GM18507 (cell line): ENCODE measurements at regions not wholly inside any gene's neighbourhood (a gene's known extent, or its start where the extent isn't known, plus 50 kb on each side); places are given as distances from the start of the nearest gene placed in this dataset.
"Not testable (repeated sequence)": the region's sequence is repeated elsewhere in the genome, so short reads cannot be mapped to it uniquely, and the experiment has no call there.

Experiments
- DNase-seq: peaks from one replicate; pipeline ENCODE4 v3.0.0; 2011; ENCODE audit warnings: low read depth; ENCODE audit not compliant: insufficient read length; ENCODE audit errors: extremely low spot score
- FAIRE-seq: peaks from 2 replicates; lab custom pipeline; 2011; peaks lifted over from hg19 to GRCh38; lab: Jason Lieb, UNC

DNA sequence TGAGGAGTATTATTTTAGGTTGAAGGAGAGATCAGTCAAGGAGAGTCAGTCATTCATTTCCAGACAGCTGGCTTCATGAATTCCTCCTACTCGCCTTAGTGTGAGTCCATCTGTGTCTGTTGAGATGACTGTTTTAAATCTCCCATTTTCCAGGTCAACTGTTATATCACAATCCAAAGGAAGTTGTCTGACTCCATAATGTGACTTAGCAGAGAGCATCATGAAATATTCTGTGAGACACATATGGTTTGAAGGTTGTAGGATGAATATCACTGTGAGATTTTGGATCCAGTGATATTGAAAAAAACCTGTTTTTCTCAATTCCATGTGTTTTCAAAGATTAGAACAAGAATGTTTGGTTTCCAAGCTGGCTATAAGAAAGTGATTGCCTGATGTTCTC, 530.2 kb upstream of the MAN1A1 start:
- DNase-seq (no peak), FAIRE-seq (no peak)

DNA sequence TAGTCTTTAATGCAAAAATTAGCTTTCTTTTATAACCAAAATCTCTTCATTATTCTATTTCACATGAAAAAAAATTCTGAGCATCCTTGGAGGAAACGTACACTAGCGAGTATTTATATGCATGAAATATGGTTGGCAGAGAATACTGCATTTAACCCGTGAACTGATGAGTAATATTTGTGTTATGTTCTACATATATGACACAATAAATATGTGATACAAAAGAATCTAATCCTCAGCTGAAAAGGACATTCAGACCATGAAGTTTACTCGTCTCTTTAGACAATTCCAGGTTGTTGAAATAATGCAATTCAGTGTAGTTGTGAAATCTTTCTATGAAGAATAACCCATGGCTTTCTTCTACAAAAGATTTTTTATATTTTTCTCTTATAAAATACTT, 524.8 kb upstream of the MAN1A1 start:
- FAIRE-seq (no peak), DNase-seq (no peak)

DNA sequence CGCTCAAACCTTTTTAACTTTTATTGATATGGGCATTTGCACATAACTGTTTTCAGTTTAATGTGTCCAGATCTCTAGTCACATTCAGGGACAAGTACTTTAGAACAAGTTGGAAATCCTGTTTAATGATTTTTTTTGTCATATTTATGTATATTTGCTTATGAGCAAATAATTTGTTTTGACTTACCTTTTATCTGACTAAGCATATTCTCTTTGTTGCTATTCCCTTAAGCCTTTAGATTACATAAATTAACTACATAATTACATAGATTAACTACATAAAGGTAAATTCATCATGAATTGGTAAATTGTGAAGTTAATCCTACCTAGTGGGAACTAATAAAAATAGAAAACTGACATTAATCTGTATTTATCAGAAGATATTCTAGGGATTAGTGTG, 523.5 kb upstream of the MAN1A1 start:
- FAIRE-seq (no peak), DNase-seq (no peak)

DNA sequence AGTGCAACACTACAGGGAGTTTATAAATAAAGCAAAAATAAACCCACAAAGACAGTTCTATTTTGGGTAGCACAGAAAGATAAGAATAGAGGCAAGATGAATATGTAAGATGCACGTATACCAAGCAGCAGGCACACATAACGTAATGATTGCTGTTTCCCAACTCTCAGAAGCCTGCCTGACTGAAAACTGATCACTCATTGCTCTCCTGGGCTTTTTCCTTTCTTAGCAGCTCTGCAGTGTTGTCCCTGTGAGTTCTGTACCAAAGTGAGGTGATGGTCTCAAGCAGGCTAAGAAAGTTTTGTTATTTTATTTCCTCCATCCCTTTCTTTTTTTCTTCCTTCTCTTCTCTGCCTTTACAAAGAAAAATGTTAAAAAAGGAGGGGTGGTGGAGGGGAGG, 522.0 kb upstream of the MAN1A1 start:
- FAIRE-seq, result no peak
- DNase-seq, result no peak

DNA sequence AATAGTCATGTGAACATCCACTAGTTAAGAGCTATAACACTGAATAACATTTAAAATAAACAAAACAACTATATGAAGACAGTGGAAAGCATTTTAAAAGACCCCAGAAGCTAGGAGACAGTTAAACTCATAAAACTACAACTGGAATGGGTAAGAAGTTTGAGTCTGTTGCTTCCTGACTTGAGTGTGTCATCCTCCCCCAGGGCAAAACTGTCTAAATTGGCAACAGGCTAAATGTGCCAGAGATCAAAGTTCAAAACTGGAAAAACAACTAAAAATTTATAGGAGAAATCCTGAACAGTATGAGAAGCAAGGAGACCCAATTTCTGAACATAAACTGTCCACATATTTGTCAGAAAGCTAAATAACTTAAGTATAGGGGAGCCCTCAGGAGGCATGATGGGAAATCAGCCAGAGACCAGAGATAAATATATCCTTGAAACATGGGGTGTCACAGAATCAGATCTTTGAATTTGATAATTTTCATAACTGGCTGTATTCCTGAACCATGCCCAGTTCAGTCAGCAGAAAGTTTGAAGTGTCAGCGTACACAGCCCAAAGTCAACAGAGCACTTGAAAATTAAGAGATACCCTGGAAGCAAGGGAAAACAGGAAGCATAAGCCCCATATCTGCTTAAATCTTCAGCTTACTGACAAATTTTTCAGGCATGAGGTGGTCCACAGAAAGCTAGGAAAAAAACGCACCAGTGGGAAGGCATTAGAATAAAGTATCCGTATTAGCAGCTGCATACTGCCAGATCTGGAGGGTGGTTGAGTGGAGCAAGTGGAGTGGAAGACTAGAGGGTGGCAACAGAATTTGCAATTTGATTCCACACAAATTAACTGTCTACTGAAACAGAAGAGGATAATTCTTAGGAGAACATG, 516.1 kb upstream of the MAN1A1 start:
- DNase-seq, result no peak
- no peak for FAIRE-seq

DNA sequence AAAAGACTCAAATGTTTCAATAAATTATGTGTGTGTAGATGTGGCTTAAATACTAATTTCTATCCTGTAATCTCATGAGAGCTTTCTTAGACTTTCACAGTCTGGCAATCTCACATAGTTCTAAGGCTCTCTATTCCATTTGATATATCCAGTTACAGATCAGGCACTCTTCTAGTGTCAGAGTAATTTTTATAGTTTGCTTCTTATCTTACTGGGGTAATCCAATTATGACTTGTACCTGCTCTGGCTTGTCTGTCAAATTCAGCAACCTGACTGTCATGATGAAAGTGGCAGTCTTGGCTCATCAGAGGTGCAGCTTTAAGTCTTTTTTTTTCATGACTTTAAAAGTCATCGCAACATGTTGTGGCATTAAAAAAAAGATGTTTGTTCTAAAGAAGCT, 513.2 kb upstream of the MAN1A1 start:
- DNase-seq (no peak), FAIRE-seq (no peak)

DNA sequence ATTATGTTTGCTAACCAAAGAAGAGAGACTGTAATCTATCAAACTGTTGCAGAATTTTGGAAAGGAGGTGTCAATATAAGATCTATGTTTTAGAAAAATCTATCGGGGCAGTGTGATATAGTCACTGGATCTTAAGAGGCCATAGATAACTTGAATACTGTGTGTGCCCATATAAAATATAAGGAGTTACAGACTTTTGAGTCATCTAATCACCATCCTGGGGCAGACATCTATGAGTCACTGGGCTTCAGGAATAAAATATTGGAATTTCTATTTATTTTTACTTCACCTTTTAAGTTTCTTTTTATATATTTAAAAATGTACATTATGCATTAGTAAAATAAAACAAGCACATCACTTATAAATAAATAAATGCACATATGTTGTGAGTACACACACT, 509.3 kb upstream of the MAN1A1 start:
- FAIRE-seq, result no peak
- DNase-seq, result no peak

DNA sequence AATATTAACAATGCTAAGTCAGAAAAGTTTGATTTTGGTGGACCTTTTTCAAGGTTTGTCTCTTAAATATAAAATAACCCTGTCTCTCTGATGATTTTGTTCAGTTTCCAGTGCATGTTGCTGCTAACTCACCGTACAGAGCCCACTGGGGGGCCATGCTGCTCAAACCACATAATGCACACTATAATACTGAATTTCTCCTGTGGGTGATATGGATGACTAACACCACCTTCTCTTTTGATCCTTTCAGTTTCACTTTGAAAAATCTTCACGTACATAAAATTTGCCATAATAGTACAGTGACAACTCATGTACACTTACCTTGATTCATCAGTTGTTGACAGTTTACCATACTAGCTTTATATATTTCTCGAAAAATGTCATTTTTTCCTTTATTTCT, 506.6 kb upstream of the MAN1A1 start:
- DNase-seq (no peak), FAIRE-seq (no peak)

DNA sequence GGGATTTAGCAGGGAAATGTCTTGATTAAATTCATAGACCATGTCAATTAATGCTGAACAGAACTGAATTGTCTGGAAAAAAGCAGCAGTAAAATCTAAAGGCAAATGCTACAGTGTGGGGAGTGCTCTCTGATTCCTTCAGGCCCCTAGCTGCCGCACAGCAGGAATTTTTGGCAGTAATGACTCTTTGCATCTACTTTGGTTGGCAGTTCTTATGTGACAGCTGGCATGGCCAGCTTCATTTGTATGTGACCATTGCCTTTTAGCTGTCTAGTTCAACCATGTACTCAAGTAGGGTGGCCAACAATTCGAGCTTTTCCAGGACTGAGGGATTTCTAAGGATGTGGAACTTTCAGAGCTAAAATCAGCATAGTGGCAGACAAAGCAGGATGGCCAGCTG, 499.1 kb upstream of the MAN1A1 start:
- FAIRE-seq (no peak), DNase-seq (no peak)

DNA sequence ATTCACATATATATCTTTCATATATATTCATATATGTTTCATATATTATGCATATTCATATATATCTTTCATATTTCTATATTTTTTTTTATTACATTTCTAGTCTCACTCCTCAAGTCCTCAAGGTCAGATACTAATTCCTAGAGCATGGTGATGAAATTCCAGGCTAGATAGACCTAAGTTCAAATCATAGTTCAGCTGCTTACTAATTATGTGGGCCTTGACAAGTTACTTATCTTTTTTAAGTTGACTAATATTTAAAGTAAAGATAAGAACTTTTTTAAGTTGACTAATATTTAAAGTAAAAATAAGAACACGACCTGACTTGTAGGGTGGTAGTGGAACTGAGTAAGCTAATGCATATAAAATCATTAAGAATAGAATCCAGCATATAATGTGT, 495.6 kb upstream of the MAN1A1 start:
- FAIRE-seq (no peak), DNase-seq (no peak)

DNA sequence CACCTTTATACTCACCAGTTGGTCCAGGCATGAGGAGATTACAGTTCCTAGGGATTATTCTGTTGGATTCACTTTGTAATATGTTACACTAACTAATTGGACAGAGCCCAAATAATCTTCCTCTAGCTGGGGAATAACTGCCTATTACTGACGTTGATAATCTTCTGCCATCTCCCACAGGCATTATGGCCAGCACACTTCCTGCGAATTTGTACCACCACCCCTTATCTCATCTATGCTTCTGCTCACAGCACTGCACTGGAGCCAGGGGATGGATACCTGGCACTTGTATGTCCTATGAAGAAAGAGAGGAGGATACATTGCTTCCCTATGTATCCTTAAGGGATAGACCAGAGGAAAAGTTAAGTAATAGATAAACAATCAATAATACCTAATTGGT, 494.8 kb upstream of the MAN1A1 start:
- no peak for FAIRE-seq
- no peak for DNase-seq

DNA sequence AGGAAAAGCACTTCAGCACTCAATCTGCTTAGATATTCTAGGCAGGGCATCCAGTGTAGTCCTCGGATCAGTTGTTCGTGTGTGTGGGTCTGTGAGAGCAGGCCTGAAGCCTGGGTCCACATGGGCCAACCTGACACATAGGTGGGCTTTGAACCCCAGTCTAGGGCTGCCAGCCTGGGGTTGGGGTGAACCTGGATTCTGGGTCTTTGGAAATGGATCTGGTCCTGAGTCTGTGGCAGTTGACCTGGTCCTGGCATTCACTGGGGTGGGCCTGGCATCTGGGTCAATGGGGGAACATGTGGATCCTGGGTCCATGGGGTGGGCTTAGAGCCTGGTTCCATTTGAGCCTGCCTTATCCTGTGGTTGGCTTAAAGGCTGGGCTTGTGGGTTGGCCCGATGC, 492.6 kb upstream of the MAN1A1 start:
- no peak for FAIRE-seq

DNA sequence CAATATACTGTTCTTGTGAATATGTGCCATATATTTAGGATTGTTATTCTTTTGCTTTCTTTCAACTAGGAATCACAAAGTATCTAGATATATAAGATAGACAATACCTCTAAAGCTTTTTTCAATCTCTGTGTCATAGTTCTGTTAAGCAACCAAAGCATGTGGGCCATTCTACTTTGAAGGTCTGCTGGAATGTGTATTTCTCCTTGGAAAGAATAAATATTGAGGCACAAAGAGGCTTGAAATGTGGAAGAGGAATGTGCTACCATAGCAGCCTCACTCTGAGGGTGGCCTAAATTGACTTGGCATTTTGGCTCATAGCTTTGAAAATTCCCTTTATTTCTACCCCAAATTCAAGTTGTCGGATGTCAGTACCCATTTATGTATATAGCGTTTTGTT, 488.5 kb upstream of the MAN1A1 start:
- DNase-seq (no peak), FAIRE-seq (no peak)

More for the DNA sequence above, 492.6 kb upstream of the MAN1A1 start:
- no peak for DNase-seq

DNA sequence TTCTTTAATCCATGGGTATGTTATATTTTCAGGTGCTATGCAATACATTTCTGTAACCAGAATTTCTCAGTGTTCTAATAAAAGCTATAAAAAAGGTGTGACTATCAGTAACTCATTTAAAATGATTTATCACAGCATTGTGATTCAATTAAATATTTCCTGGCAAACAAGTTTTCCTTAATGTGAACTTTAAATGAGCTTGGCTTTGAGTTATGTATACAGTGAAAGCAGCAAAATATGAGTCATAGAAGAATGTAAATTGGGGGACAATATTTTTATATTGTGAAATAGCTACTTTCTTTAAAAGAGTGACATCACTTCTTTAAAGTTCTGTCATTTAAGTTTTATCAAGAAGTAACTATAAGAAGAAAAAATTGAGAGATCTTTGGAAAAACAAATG, 484.9 kb upstream of the MAN1A1 start:
- no peak for FAIRE-seq
- DNase-seq, result no peak

DNA sequence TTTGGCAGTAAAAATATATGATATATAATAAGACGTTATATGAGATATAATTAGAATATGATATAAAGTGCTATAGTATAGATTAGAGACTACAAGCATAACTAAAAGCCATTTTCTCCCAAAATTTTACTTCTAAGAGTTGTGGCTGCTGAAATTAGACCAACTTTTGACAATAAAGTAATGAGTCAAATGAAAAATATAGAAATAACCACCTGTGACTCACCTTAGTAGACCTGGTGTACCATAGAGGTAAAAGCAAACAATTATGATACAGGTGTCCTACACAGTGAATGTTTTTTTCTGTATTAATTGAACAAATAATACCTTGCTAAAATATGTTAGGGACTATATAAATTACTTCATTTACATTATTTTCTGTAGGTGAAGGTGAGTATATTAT, 482.9 kb upstream of the MAN1A1 start:
- DNase-seq (no peak), FAIRE-seq (no peak)

DNA sequence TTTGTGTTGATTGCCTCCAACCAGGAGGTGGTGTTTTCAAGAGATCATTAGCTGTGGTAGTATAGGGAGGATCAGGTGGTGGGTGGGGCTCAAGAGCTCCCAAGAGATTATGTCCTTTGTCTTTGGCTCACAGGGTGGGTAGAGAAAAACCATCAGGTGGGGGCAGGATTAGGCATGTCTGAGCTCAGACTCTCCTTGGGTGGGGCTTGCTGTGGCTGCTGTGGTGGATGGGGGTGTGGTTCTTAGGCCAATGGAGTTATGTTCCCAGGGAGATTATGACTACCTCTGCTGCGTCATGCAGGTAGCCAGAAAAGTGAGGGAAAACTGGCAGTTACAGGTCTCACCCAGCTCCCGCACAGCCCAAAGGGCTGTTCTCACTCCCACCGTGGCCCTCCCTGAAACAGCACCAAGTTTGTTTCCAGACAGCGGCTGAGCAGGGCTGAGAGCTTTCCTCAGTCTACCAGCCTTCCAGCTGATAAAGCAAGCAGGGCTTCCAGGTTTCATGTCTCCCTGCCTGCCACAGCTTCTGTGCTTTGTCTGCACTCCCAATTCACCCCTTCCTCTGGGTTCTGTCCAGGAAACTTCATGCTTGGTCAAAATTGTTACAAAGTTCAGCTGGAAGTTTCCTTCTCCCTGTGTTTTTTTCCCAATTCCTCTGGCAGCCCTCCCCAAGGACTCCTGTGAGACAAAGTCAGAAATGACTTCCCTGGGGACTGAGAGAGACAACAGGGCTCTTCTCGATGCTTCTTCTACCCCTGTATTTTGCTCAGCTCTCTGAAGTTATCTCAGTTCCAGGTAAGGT, 481.1 kb upstream of the MAN1A1 start:
- DNase-seq (no peak), FAIRE-seq (no peak)

DNA sequence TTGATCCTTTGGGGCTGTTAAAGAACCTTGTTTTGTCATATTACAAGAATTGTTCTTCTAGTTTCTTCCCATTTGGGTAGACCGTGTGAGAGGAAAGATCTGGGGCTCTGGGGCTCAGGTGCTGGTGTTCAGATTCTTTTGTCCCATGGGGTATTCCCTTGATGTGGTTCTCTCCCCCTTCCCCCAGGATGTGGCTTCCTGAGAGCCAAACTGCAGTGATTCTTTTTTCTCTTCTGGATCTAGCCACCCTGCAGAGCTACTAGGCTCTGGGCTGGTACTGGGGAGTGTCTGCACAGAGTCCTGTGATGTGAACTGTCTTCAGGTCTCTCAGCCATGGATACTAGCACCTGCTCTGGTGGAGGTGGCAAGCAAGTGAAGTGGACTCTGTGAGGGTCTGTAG, 480.5 kb upstream of the MAN1A1 start:
- DNase-seq (no peak), FAIRE-seq (no peak)

DNA sequence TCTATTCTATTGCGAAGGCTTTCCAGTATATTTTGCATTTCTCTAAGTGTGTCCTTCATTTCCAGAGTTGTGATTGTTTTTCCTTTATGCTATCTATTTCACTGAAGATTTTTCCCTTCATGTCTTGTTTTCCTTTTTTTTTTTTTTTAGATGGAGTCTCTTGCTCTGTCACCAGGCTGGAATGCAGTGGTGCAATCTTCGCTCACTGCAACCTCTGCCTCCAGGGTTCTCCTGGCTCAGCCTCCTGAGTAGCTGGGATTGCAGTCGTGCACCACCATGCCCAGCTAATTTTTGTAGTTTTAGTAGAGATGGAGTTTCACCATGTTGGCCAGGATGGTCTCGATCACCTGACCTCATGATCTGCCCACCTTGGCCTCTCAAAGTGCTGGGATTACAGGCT, 479.9 kb upstream of the MAN1A1 start:
- not testable (repeated sequence) for DNase-seq, FAIRE-seq

DNA sequence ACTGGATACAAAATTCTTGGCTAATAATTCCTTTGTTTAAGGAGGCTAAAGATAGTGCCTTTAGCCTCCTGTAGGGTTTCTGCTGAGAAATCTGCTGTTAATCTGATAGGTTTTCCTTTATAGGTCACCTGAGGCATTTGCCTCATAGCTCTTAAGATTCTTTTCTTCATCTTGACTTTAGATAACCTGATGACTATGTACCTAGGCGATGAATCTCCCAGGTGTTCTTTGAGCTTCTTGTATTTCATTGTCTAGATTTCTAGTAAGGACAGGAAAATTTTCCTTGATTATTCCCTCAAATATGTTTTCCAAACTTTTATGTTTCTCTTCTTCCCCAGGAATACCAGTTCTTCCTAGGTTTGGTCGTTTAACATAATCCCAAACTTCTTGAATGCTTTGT, 479.4 kb upstream of the MAN1A1 start:
- FAIRE-seq (no peak), DNase-seq (no peak)

DNA sequence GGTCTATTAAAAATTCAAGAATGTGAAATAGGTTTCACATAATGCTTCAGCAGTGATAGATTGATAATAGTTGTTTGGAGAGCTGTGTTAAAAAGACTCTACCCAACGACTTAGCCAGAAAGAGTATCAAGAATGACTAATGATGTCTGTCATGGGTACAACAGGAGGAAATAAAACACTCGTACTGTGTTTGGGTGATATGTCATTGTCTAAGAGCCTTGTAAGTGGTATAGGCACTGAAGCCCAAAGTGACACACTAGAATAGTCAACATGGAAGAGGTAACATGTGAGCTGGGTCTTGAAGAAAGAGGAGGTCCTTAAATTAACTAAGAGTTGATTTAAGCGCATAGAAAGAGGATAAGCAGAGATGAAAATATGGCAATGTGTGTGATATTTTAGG, 471.8 kb upstream of the MAN1A1 start:
- DNase-seq, result no peak
- FAIRE-seq, result no peak

DNA sequence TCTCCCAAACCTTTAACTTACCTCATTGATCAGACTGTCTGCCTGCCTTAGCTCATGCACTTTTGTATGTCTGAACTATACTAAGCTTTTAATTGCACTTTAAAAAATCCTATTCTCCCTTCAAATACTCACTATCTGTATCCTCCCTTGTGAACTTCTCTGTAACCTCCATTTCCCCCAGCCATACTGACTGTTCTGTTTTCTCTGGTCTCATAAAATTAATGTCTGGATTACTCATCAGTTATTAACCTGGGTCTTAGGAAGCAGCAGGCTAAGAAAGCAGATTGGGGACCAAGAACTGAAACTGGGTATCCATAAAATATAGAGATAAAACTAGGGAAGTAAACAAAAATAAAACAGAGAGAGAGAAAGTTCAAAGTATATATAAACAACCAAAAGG, 469.3 kb upstream of the MAN1A1 start:
- FAIRE-seq (no peak), DNase-seq (no peak)
